GM18867 (cell line): ENCODE measurements at regions not wholly inside any gene's neighbourhood (a gene's known extent, or its start where the extent isn't known, plus 50 kb on each side); places are given as distances from the start of the nearest gene placed in this dataset.

Experiments
- ATAC-seq: cut with Tn5 transposase; IDR thresholded peaks from one replicate; pipeline ENCODE4 v1.9.1; 2021; ENCODE audit warnings: mild to moderate bottlenecking, moderate library complexity; ENCODE audit not compliant: unreplicated experiment

DNA sequence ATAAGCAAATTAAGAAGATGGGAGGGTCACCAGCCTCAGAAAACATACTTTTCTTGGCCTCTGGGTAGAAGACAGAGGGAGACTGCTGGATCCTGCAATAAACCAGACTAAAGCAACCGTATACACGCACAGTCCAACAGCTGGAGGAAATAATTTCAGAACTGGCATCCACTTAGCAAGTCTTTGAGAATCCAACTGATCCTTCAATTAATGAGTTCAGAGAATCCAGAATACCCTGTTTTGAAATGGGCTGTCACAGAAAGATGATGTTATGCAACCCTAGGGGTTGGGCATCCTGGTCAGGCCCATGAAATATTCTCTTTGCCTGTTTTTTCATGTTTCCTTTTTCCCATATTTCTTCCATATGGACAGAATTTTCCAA is 134.0 kb upstream of the MAGI3 start:
- ATAC-seq: no peak

GRCh38 chr1:113259988-113260387 is 130.3 kb upstream of the MAGI3 start:
- ATAC-seq: no peak

- ATAC-seq: no peak
These were observed 125.1 kb upstream of the MAGI3 start for GRCh38 chr1:113265196-113265595.

DNA sequence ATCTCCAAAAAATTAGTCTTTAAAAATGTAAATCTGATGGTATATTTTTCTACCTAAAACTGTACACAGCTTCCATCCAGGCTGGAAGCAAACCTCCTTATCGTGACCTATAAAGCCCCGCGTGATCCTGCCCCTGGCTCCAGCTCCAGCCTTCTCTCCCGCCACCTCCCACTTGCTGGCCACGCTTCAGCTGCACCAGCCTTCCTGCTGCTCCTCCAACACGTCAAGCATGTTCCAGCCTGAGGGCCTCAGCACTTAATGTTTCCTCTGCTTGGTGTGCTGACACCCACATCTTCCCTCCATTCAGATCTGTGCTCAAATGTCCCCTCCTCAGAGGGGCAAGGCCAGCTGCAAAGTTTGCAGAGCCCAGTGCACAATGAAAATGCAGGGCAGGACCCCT is 123.5 kb upstream of the MAGI3 start:
- no peak for ATAC-seq

GRCh38 chr1:113269168-113269963 is 120.9 kb upstream of the MAGI3 start:
- ATAC-seq: no peak

DNA sequence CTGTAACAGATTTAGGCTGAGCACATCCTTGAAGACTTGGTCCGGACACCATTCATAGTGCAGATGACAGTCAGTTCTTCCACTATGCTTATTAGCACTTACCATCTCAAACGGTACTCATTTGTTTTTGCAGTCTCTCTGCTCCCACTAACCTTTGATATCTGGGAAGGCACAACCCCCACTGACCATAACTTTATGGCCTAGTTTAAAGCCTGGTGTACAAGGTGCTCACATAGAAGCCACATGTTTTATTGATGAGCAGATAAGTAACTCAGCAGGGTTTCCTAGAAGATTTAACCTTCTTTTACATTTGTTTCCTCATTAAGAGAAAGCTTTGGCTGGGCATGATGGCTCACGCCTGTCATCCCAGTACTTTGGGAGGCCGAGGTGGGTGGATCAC is 119.3 kb upstream of the MAGI3 start:
- ATAC-seq: no peak

GRCh38 chr1:113275083-113275482 is 115.2 kb upstream of the MAGI3 start:
- no peak for ATAC-seq

- ATAC-seq: no peak
These were observed 114.6 kb upstream of the MAGI3 start for GRCh38 chr1:113275691-113276090.

- ATAC-seq: no peak
These were observed 113.8 kb upstream of the MAGI3 start for GRCh38 chr1:113276507-113276906.

- ATAC-seq: no peak
These were observed 111.9 kb upstream of the MAGI3 start for GRCh38 chr1:113278371-113278770.

DNA sequence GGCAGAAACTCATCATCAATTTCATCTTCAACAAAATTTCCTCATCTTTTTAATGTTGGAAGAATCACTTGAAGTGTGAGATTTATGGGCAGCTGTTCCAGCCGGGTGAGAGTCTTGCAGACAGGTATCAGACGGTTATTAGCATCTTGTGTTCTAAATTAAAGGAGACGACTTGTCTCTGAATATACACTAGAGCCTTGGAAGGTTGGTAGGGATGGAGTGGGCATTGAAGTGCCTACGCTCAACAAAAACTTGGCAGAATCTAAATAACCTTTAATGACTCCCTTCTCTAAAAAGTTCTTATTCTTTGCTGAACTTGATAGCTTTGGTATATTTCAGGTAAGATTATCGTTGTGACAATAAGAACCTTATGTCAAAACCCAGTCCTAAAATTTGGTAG is 111.5 kb upstream of the MAGI3 start:
- no peak for ATAC-seq

DNA sequence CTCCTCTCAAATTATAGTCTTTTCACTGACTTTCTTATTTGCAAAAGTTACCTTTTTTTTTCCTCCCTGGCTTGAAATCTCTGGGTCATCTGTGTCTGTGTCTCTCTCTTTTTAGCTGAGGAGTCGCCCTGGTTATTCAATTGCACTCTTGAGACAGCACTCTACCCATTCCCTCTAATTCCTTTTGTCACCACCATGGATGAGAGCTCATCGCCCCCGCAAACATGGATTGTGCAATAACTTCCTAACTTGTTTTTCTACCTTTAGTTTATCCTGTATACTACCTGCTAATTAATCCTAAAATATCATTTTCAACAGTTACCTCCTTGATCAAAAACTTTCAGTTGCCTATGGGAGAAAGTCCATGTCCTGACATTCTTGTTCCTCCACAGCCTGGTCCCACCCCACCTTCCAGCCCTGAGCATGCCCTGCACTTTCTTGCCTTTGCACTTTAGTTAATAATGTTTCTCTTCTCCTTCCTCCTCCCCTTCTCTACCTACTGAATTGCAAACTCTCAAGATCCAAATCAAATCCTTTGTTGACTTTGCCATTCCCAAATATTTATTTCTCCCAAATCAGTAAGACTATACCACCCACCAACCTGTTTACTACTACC is 110.4 kb upstream of the MAGI3 start:
- ATAC-seq: no peak

GRCh38 chr1:113280581-113280980 is 109.7 kb upstream of the MAGI3 start:
- no peak for ATAC-seq

- ATAC-seq: no peak
These were observed 108.8 kb upstream of the MAGI3 start for GRCh38 chr1:113281550-113281949.

DNA sequence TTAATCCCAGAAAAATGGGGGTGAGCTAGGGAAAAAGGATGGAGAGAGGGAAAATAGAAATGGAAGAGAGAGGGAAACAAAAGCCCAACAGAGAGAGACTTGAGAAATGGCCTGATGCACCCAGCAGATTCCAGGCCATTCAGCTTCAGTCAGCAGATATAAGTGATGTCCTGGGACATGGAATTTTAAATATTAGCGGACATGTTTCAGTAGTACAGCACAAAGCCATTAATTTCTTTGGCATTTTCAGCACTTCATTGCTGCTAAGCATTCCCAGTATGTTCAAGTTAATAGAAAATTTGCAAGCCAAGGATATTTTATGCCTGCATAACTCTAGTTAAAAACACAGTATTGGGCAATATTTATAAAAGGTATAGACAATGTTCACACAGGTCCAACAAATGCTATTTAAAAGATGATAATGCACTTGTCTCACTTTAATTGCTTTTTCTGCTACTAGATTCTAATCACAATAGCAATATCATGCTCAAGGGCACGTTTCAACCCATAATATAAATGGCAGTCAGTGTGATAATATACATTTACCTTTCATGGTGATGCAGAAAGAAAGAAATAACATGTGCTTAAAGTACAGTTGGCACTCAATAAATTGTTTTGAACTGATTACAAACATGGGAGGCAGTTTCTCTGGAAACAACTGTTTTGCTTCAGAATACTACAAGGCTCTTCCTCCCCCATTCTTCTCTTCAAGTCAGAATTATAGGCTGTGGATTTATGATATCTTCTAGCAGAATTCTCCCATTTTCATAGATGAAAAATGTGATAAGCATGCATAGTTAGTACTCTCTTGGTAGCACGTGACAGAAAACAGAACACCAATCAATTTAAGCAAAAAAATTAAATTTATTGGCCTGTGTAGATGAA is 108.1 kb upstream of the MAGI3 start:
- no peak for ATAC-seq

DNA sequence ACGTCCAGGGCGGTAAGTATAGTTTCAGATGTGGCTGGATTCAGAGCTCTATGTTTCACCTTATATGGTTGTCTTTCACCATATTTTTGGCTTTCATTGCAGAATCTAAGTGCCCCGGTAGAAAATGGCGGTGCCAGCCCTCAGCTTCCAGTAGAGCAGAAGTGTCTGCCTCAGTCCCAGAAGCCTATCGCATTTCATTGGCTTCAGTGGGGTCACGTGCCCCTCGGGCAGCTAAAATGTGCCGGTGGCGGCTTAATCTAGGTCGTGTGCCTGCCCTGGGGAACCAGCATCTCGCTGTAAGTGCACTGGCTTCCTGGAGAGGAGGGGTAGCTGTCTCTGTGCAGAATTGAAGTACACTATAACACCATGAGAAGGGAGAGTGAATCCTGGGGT is 107.4 kb upstream of the MAGI3 start:
- ATAC-seq: no peak

DNA sequence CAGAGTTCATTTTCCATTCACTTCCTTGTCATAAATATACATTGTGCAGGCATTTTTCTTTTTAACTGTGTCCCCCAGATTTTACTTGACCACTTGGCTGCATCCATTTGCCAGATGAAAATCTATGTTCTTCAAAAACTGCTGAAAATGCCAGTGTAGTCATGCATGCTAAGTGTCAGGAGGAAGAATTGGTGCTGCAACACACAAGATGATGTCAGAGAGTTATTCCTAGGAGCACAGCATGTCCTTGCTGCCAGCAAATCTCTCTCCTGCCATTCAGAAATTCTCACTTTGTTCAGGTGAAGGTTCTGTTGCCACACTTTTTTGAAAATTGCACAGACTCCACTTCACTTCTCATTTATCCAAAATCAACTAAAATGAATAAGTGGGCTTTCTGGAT is 106.4 kb upstream of the MAGI3 start:
- ATAC-seq: no peak

GRCh38 chr1:113286156-113286555 is 104.2 kb upstream of the MAGI3 start:
- no peak for ATAC-seq

DNA sequence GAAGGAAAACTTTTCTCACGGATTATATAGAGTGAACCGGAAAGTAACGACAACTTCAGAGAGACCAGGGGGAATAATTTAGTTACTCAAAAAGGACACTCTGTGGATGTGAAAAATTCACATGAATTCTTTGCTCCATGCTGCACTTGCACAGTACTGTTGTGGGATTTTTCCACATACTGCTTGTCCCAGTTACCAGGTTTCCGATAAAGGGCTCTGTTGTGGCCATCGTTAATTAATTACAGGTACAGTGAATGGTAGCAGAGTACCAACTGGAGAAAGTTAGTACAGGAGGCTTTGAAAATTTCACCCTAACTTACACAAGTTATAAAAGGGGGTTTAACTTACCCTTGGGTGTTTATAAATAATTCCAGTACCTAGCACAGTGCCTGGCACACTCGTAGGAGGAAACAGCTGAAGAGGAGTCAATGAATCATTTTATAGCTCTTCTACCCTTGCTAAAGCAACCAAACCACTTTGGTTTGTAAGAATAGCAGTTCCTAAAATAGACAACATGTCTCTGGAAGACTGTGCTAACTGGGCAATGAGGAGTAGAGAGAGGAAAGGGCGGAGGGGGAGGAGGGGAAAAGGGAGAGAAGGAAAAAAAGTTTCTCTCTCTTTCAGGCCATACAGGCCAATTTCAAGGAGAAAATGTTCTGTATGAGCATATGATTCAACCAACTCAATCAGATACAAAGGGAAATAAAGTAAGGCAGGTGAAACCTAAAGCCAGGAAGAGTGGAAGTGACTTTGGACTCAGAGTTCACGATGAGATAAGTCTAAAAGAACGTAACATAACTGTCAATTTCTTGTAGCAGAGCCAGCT is 98.3 kb upstream of the MAGI3 start:
- no peak for ATAC-seq

DNA sequence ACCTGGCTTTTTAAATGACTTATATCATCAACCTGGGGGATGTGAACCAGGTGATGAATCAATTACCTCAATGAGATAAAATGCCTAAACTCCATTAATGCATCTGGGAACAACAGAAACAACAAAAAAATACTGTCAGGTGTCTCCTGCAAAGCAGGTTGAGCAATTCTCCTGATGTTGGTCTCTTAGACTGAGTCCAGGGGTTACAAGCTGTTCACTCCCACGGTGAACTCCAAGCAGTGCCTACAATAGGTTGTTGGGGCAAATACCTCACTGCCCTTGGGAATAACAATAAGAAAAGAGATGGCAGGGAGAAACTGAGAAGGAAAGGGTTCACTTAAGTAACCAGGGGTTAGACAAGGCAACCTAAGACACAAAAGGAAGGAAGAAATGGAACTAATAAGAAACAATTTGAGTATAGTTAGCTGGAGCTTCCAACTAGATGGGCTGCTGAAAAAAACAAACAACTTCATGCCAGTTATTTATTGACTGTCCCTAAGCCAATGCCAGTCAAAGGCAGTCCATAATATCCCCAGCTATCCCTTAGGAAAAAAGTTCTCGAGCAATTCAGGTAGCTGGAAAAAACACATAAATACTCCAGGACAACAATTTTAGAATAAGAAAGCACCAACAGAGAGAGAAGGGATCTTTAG is 97.6 kb upstream of the MAGI3 start:
- ATAC-seq: no peak
